ENCODE measurements at regions not wholly inside any gene's neighbourhood (a gene's known extent, or its start where the extent isn't known, plus 50 kb on each side); places are given as distances from the start of the nearest gene placed in this dataset.

GRCh38 chr2:16200554-16201193, 260.3 kb downstream of the MYCN start:
- H3K79me1 ChIP-seq (ENCODE audit: low read depth, low read length), result no peaks in the 10 kb centered on the region; the same call in 1 of the 2 replicates
- H3K9ac ChIP-seq (replicated peaks in 1 of 4; ENCODE audit: extremely low read depth in 1 of 4, low read depth in 3 of 4, low read length in 3 of 4), result no peak overlapping the region
- no peaks in the 10 kb centered on the region for H3K36me3 ChIP-seq (ENCODE audit: control insufficient read depth in 2 of 4, insufficient read depth in 4 of 4, low read length in 3 of 4)
- TF ChIP-seq SUZ12 (IDR thresholded peaks at IDR 0.05; ENCODE audit: low read length) (no peak), SRF (IDR thresholded peaks at IDR 0.05; ENCODE audit: low read depth, low read length) (no peak), POLR2AphosphoS5 (IDR thresholded peaks at IDR 0.05; ENCODE audit: low read depth, low read length) (no peak), EP300 (IDR thresholded peaks at IDR 0.05; ENCODE audit: borderline replicate concordance in 1 of 2, low read depth in 2 of 2, low read length in 2 of 2) (no peak), ASH2L (IDR thresholded peaks at IDR 0.05; ENCODE audit: low read length) (no peak), CHD1 (IDR thresholded peaks at IDR 0.05; ENCODE audit: low read depth, low read length) (no peak), PHF8 (conservative IDR thresholded peaks at IDR 0.05; ENCODE audit: low read depth, low read length) (no peak)
- H4K8ac ChIP-seq (ENCODE audit: extremely low read depth, insufficient read depth, low read length), result no peak overlapping the region
- no peak overlapping the region for H2AK5ac ChIP-seq (ENCODE audit: low read depth, low read length)
- H3K18ac ChIP-seq (ENCODE audit: extremely low read depth, low read length), result no peak overlapping the region
- no peak overlapping the region for H3K27ac ChIP-seq (ENCODE audit: low read depth, low read length)
- no peaks in the 10 kb centered on the region for H3K9me3 ChIP-seq (ENCODE audit: insufficient read depth in 2 of 2, low read depth in 1 of 2, low read length in 1 of 2)
- ChIA-PET POLR2A (ENCODE audit: partially characterized antibody) (no interaction called here), CTCF (ENCODE audit: partially characterized antibody) (interaction anchor here (0.5 to 1.8 kb wide), 6 partner anchors 17 to 552 kb away, joined by 3 to 9 read pairs (median 4); no protein-coding TSS in a partner anchor)
- no peak overlapping the region for H3K23ac ChIP-seq (ENCODE audit: insufficient read length)
- peaks cover 0 to 1% (median 0%) of the 10 kb centered on the region in 4 experiments; a peak in 3 of 7 replicates for H3K4me1 ChIP-seq (replicated peaks in 1 of 4; ENCODE audit: control insufficient read depth in 3 of 4, insufficient read depth in 4 of 4, low read length in 3 of 4)
- no peak overlapping the region for H4K5ac ChIP-seq (ENCODE audit: insufficient read length, low read depth, low read length)
- H2BK20ac ChIP-seq (ENCODE audit: low read length), result no peak overlapping the region
- H2BK5ac ChIP-seq (ENCODE audit: low read depth, low read length), result no peak overlapping the region
- H2BK15ac ChIP-seq (ENCODE audit: low read length), result no peak overlapping the region
- H3K4me3 ChIP-seq (ENCODE audit: extremely low read depth in 1 of 4, insufficient read depth in 2 of 4, low read depth in 3 of 4, low read length in 4 of 4), result no peak overlapping the region
- H4K20me1 ChIP-seq (replicated peaks in 1 of 2; ENCODE audit: control insufficient read depth in 1 of 2, insufficient read depth in 2 of 2, low read length in 2 of 2), result no peaks in the 10 kb centered on the region
- WGBS, 2 experiments (ENCODE audit: extremely low coverage in 1 of 2, insufficient coverage in 1 of 2, insufficient read length in 1 of 2, insufficient replicate concordance in 2 of 2, low coverage in 1 of 2, low lambda C conversion rate in 2 of 2, missing lambda C conversion rate in 1 of 2), result 82% methylated on average over 3 of the region's 3 CpGs; no CpG with 5 or more reads in 1 of the 2 experiments
- no peaks in the 10 kb centered on the region for H3K79me2 ChIP-seq (ENCODE audit: control insufficient read depth in 1 of 2, insufficient read depth in 2 of 2, low read length in 2 of 2)
- DNase-seq (ENCODE audit: low read depth in 1 of 2, low spot score in 2 of 2) (no peak), FAIRE-seq (no peak)
- no peaks in the 10 kb centered on the region for H3K27me3 ChIP-seq (replicated peaks in 1 of 4; ENCODE audit: control insufficient read depth in 3 of 4, extremely low read depth in 1 of 4, insufficient read depth in 3 of 4, low read length in 3 of 4)
- no peak overlapping the region for H2BK120ac ChIP-seq (replicated peaks; ENCODE audit: low read depth, low read length)
- H3K14ac ChIP-seq (ENCODE audit: insufficient read length), result no peak overlapping the region
- no peak overlapping the region for H3K4ac ChIP-seq (replicated peaks; ENCODE audit: insufficient read length, low read depth, low read length)
- no peak overlapping the region for H4K91ac ChIP-seq (replicated peaks; ENCODE audit: insufficient read length, low read length)
- no peak overlapping the region for H3K56ac ChIP-seq (replicated peaks; ENCODE audit: insufficient read length, low read depth, low read length)
- no peak overlapping the region for H2BK12ac ChIP-seq (ENCODE audit: low read depth, low read length)
- H2AFZ ChIP-seq (ENCODE audit: low read length), result no peak overlapping the region
- no peaks in the 10 kb centered on the region for H3K23me2 ChIP-seq (ENCODE audit: low read depth, low read length)
- H3K4me2 ChIP-seq (ENCODE audit: insufficient read depth in 1 of 2, low read depth in 2 of 2, low read length in 2 of 2), result no peak overlapping the region

Data from H1 (cell line).